H1 (cell line): ENCODE measurements at regions not wholly inside any gene's neighbourhood (a gene's known extent, or its start where the extent isn't known, plus 50 kb on each side); places are given as distances from the start of the nearest gene placed in this dataset.

Source experiments
- CTCF ChIA-PET: fragments of 300-600 bp; sonication (Branson Sonifier 250); formaldehyde crosslinking; loops from one replicate; lab custom pipeline; 2021; ENCODE audit not compliant: partially characterized antibody; lab: Charles Lee
- POLR2A ChIA-PET: fragments of 300-600 bp; sonication (Branson Sonifier 250); formaldehyde crosslinking; loops from one replicate; lab custom pipeline; 2021; ENCODE audit warnings: inconsistent platforms; ENCODE audit not compliant: partially characterized antibody; lab: Charles Lee
- DNase-seq, 2 experiments: peaks; one replicate each; pipeline versions ENCODE4 v3.0.0 to v3.0.0-alpha.2; 2010 to 2022; ENCODE audit warnings: low spot score in 2 of 2, low read depth in 1 of 2, mixed read lengths in 1 of 2
- FAIRE-seq: peaks from 2 replicates; lab custom pipeline; 2011; peaks lifted over from hg19 to GRCh38; lab: Jason Lieb, UNC
- H2AFZ ChIP-seq: 2 replicates; pipeline ENCODE4 v1.8.1; 2012; ENCODE audit warnings: low read length, inconsistent platforms
- H2AK5ac ChIP-seq: 2 replicates; pipeline ENCODE4 v1.6.1; 2013; ENCODE audit warnings: low read depth, low read length
- H2BK120ac ChIP-seq: replicated peaks from 2 replicates; pipeline ENCODE3; 2013; ENCODE audit warnings: low read depth, low read length, inconsistent platforms
- H2BK12ac ChIP-seq: 2 replicates; pipeline ENCODE4 v1.6.1; 2013; ENCODE audit warnings: low read depth, low read length
- H2BK15ac ChIP-seq: 2 replicates; pipeline ENCODE4 v1.6.1; 2013; ENCODE audit warnings: low read length
- H2BK20ac ChIP-seq: 2 replicates; pipeline ENCODE4 v1.6.1; 2013; ENCODE audit warnings: low read length
- H2BK5ac ChIP-seq: 2 replicates; pipeline ENCODE4 v1.6.1; 2013; ENCODE audit warnings: low read depth, low read length
- H3K14ac ChIP-seq: 2 replicates; pipeline ENCODE4 v1.6.1; 2013; ENCODE audit warnings: inconsistent platforms; ENCODE audit not compliant: insufficient read length
- H3K18ac ChIP-seq: 2 replicates; pipeline ENCODE4 v1.6.1; 2013; ENCODE audit warnings: low read length; ENCODE audit errors: extremely low read depth
- H3K23ac ChIP-seq: 2 replicates; pipeline ENCODE4 v1.6.1; 2013; ENCODE audit warnings: inconsistent platforms; ENCODE audit not compliant: insufficient read length
- H3K23me2 ChIP-seq: 2 replicates; pipeline ENCODE4 v1.6.1; 2013; ENCODE audit warnings: low read depth, low read length
- H3K27ac ChIP-seq: 2 replicates; pipeline ENCODE4 v1.6.1; 2011; ENCODE audit warnings: low read depth, low read length, inconsistent platforms
- H3K27me3 ChIP-seq, 4 experiments: replicated peaks in 1 of 4; 1 replicate in 1 of 4; 2 replicates in 3 of 4; pipeline versions ENCODE4 v1.6.1 to v1.8.1; 2011 to 2013; ENCODE audit warnings: low read length in 3 of 4, mild to moderate bottlenecking in 3 of 4, inconsistent platforms in 2 of 4, mixed read lengths in 2 of 4, moderate library complexity in 1 of 4; ENCODE audit not compliant: control insufficient read depth in 3 of 4, insufficient read depth in 3 of 4; ENCODE audit errors: extremely low read depth in 1 of 4
- H3K36me3 ChIP-seq, 4 experiments: 2 replicates each; pipeline versions ENCODE4 v1.6.1 to v1.8.1; 2011 to 2013; ENCODE audit warnings: mild to moderate bottlenecking in 4 of 4, low read length in 3 of 4, moderate library complexity in 2 of 4, control low read depth in 1 of 4, inconsistent platforms in 1 of 4; ENCODE audit not compliant: insufficient read depth in 4 of 4, control insufficient read depth in 2 of 4
- H3K4ac ChIP-seq: replicated peaks from 2 replicates; pipeline ENCODE3; 2013; ENCODE audit warnings: low read length, low read depth, mixed read lengths, inconsistent platforms; ENCODE audit not compliant: insufficient read length
- H3K4me1 ChIP-seq, 4 experiments: replicated peaks in 1 of 4; 1 replicate in 1 of 4; 2 replicates in 3 of 4; pipeline versions ENCODE4 v1.6.1 to v1.8.1; 2011 to 2013; ENCODE audit warnings: low read length in 3 of 4, inconsistent platforms in 2 of 4, mixed read lengths in 1 of 4; ENCODE audit not compliant: insufficient read depth in 4 of 4, control insufficient read depth in 3 of 4
- H3K4me2 ChIP-seq, 2 experiments: 2 replicates each; pipeline versions ENCODE4 v1.6.1 to v1.8.1; 2011 to 2013; ENCODE audit warnings: low read depth in 2 of 2, low read length in 2 of 2, control low read depth in 1 of 2, inconsistent platforms in 1 of 2, mild to moderate bottlenecking in 1 of 2; ENCODE audit not compliant: insufficient read depth in 1 of 2
- H3K4me3 ChIP-seq, 4 experiments: fragments of 200-600, 300-600 bp in 1 of 4; sonication (generic), shearing (Covaris generic), sonication (Bioruptor Twin) in 1 of 4; 2 replicates each; pipeline versions ENCODE4 v1.5.1 to v1.8.1; 2011 to 2016; ENCODE audit warnings: low read length in 4 of 4, low read depth in 3 of 4, control low read depth in 2 of 4, inconsistent platforms in 2 of 4, mild to moderate bottlenecking in 2 of 4, mixed read lengths in 1 of 4, moderate library complexity in 1 of 4; ENCODE audit not compliant: insufficient read depth in 2 of 4; ENCODE audit errors: extremely low read depth in 1 of 4
- H3K56ac ChIP-seq: replicated peaks from 2 replicates; pipeline ENCODE3; 2013; ENCODE audit warnings: low read depth, mild to moderate bottlenecking, mixed read lengths, low read length, inconsistent platforms; ENCODE audit not compliant: insufficient read length
- H3K79me1 ChIP-seq: 2 replicates; pipeline ENCODE4 v1.6.1; 2013; ENCODE audit warnings: low read depth, low read length, control low read depth
- H3K79me2 ChIP-seq, 2 experiments: 2 replicates each; pipeline versions ENCODE4 v1.6.1 to v1.8.1; 2012 to 2013; ENCODE audit warnings: low read length in 2 of 2, mild to moderate bottlenecking in 2 of 2, inconsistent platforms in 1 of 2; ENCODE audit not compliant: insufficient read depth in 2 of 2, control insufficient read depth in 1 of 2
- H3K9ac ChIP-seq, 4 experiments: replicated peaks in 1 of 4; 1 replicate in 1 of 4; 2 replicates in 3 of 4; pipeline versions ENCODE4 v1.6.1 to v1.8.1; 2011 to 2013; ENCODE audit warnings: low read depth in 3 of 4, low read length in 3 of 4, control low read depth in 2 of 4, mild to moderate bottlenecking in 2 of 4, moderate library complexity in 2 of 4, inconsistent platforms in 1 of 4; ENCODE audit errors: extremely low read depth in 1 of 4
- H3K9me3 ChIP-seq, 2 experiments: 2 replicates each; pipeline versions ENCODE4 v1.6.1 to v1.8.1; 2012 to 2013; ENCODE audit warnings: mild to moderate bottlenecking in 2 of 2, moderate library complexity in 2 of 2, control low read depth in 1 of 2, inconsistent platforms in 1 of 2, low read depth in 1 of 2, low read length in 1 of 2, mixed read lengths in 1 of 2; ENCODE audit not compliant: insufficient read depth in 2 of 2
- H4K20me1 ChIP-seq, 2 experiments: replicated peaks in 1 of 2; 2 replicates each; pipeline versions ENCODE3 to v1.8.1; 2011 to 2013; ENCODE audit warnings: inconsistent platforms in 2 of 2, low read length in 2 of 2, mild to moderate bottlenecking in 1 of 2; ENCODE audit not compliant: insufficient read depth in 2 of 2, control insufficient read depth in 1 of 2
- H4K5ac ChIP-seq: 2 replicates; pipeline ENCODE4 v1.6.1; 2013; ENCODE audit warnings: low read length, low read depth, mixed read lengths, inconsistent platforms; ENCODE audit not compliant: insufficient read length
- H4K8ac ChIP-seq: 2 replicates; pipeline ENCODE4 v1.8.0; 2013; ENCODE audit warnings: mild to moderate bottlenecking, moderate library complexity, low read length, inconsistent platforms; ENCODE audit not compliant: insufficient read depth; ENCODE audit errors: extremely low read depth
- H4K91ac ChIP-seq: replicated peaks from 2 replicates; pipeline ENCODE3; 2013; ENCODE audit warnings: low read length, mixed read lengths, inconsistent platforms; ENCODE audit not compliant: insufficient read length
- ASH2L ChIP-seq: fragments of 200-600, 300-600 bp; sonication (generic); IDR thresholded peaks from one replicate; pipeline ENCODE4 v1.7.1; 2017; ENCODE audit warnings: low read length
- CBX5 ChIP-seq: fragments of 300-800, 300-1000 bp; sonication (generic); IDR thresholded peaks from 2 replicates; pipeline ENCODE4 v1.7.1; 2016; ENCODE audit warnings: antibody characterized with exemption, low read length, low read depth
- CHD2 ChIP-seq: IDR thresholded peaks from 2 replicates; pipeline ENCODE4 v1.6.1; 2012; ENCODE audit warnings: low read length, improper control_type of control experiment
- GTF2F1 ChIP-seq: IDR thresholded peaks from 2 replicates; pipeline ENCODE4 v1.6.1; 2012; ENCODE audit warnings: low read depth, low read length, improper control_type of control experiment, borderline replicate concordance
- PHF8 ChIP-seq: fragments of 200-600 bp; sonication (generic); conservative IDR thresholded peaks from 2 replicates; pipeline ENCODE4 v1.7.1; 2012; ENCODE audit warnings: low read depth, mild to moderate bottlenecking, inconsistent platforms, low read length, moderate library complexity
- RFX5 ChIP-seq: IDR thresholded peaks from 2 replicates; pipeline ENCODE4 v1.6.1; 2011; ENCODE audit warnings: low read depth, low read length, improper control_type of control experiment, borderline replicate concordance
- SIN3A ChIP-seq, 2 experiments: IDR thresholded peaks in 1 of 2; conservative IDR thresholded peaks in 1 of 2; 2 replicates each; pipeline ENCODE4 v1.6.1; 2011 to 2012; ENCODE audit warnings: low read length in 2 of 2, improper control_type of control experiment in 1 of 2, low read depth in 1 of 2, mild to moderate bottlenecking in 1 of 2
- SP2 ChIP-seq: IDR thresholded peaks from 2 replicates; pipeline ENCODE4 v1.6.1; 2012; ENCODE audit warnings: mild to moderate bottlenecking, low read length, inconsistent platforms
- SUZ12 ChIP-seq: fragments of 200-600 bp; sonication (generic); IDR thresholded peaks from 2 replicates; pipeline ENCODE4 v1.6.1; 2012; ENCODE audit warnings: mild to moderate bottlenecking, inconsistent platforms, low read length, moderate library complexity, mixed read lengths
- WGBS, 2 experiments: shearing (Covaris generic) in 1 of 2; methylation state at CpG; one replicate each; pipeline versions ENCODE4 v1.1.6 to v1.1.7; 2013 to 2015; ENCODE audit warnings: low lambda C conversion rate in 2 of 2, mixed read lengths in 2 of 2, inconsistent platforms in 1 of 2, low coverage in 1 of 2, missing lambda C conversion rate in 1 of 2; ENCODE audit not compliant: insufficient replicate concordance in 2 of 2, insufficient coverage in 1 of 2, insufficient read length in 1 of 2; ENCODE audit errors: extremely low coverage in 1 of 2, missing lambda C conversion rate in 1 of 2; 5-methylcytosine and 5-hydroxymethylcytosine counted together
- TF ChIP-seq, protein P1 (sequence below): IDR thresholded peaks from 2 replicates; pipeline ENCODE4 v1.6.1; 2011; ENCODE audit warnings: low read depth, mild to moderate bottlenecking, low read length; ENCODE audit not compliant: insufficient read depth

GRCh38 chr5:165258197-165258771 is 1752.9 kb downstream of the MAT2B start:
- FAIRE-seq = no peak

More at GRCh38 chr5:165258197-165258771, 1752.9 kb downstream of the MAT2B start:
- no peak overlapping the region for H3K23ac ChIP-seq
- POLR2A ChIA-PET = no interaction called here
- no peaks in the 10 kb centered on the region for H3K23me2 ChIP-seq
- no peak overlapping the region for H3K18ac ChIP-seq
- no peak overlapping the region for H2BK20ac ChIP-seq
- TF ChIP-seq PHF8 (no peak), RFX5 (no peak), GTF2F1 (no peak), CHD2 (no peak), SIN3A (conservative IDR thresholded peaks at IDR 0.05 in 1 of 2, IDR thresholded peaks at IDR 0.05 in 1 of 2; ENCODE audit: low read depth in 1 of 2, low read length in 2 of 2) (no peak), ASH2L (no peak), SP2 (no peak), CBX5 (no peak), SUZ12 (no peak)
- TF ChIP-seq, protein P1, sequence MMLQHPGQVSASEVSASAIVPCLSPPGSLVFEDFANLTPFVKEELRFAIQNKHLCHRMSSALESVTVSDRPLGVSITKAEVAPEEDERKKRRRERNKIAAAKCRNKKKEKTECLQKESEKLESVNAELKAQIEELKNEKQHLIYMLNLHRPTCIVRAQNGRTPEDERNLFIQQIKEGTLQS = no peak
- no peak overlapping the region for H3K4ac ChIP-seq
- no peak overlapping the region for H4K91ac ChIP-seq
- H3K9me3 ChIP-seq = no peaks in the 10 kb centered on the region
- no peaks in the 10 kb centered on the region for H3K36me3 ChIP-seq
- no peak overlapping the region for H3K9ac ChIP-seq
- DNase-seq = no peak
- no peak overlapping the region for H3K27ac ChIP-seq
- H2BK15ac ChIP-seq = no peak overlapping the region
- H2BK5ac ChIP-seq = no peak overlapping the region
- H2AK5ac ChIP-seq = no peak overlapping the region
- no peak overlapping the region for H3K4me3 ChIP-seq
- H3K79me1 ChIP-seq = no peaks in the 10 kb centered on the region
- no peak overlapping the region for H3K4me2 ChIP-seq
- H3K27me3 ChIP-seq = no peaks in the 10 kb centered on the region
- WGBS, 2 experiments = 81% methylated on average over 6 of the region's 6 CpGs; no CpG with 5 or more reads in 1 of the 2 experiments
- no peak overlapping the region for H4K8ac ChIP-seq
- CTCF ChIA-PET = interaction anchor here (0.6 to 0.9 kb wide), 2 partner anchors 94 to 180 kb away, joined by 3 read pairs; no protein-coding TSS in a partner anchor
- no peaks in the 10 kb centered on the region for H3K79me2 ChIP-seq
- no peak overlapping the region for H2AFZ ChIP-seq
- H4K5ac ChIP-seq = no peak overlapping the region
- H3K56ac ChIP-seq = no peak overlapping the region
- H2BK12ac ChIP-seq = no peak overlapping the region
- H2BK120ac ChIP-seq = no peak overlapping the region
- H3K4me1 ChIP-seq = peaks cover 0 to 5% (median 0%) of the 10 kb centered on the region in 4 experiments; a peak in 1 of 7 replicates
- no peak overlapping the region for H3K14ac ChIP-seq
- no peaks in the 10 kb centered on the region for H4K20me1 ChIP-seq
